GDM1 (cell line): ENCODE measurements at regions not wholly inside any gene's neighbourhood (a gene's known extent, or its start where the extent isn't known, plus 50 kb on each side); places are given as distances from the start of the nearest gene placed in this dataset.

Experiments used
- DNase-seq: peaks from one replicate; lab custom pipeline; 2025; lab: John Stamatoyannopoulos, UW

GRCh38 chr2:43105586-43106558 lies 120.5 kb downstream of the ZFP36L2 start:
- peak; percentile 89 for DNase-seq

GRCh38 chr2:43104763-43105162 lies 121.6 kb downstream of the ZFP36L2 start:
- DNase-seq = no peak

GRCh38 chr2:43104106-43104505 lies 122.3 kb downstream of the ZFP36L2 start:
- DNase-seq = no peak

GRCh38 chr2:43103093-43103404 lies 123.4 kb downstream of the ZFP36L2 start:
- DNase-seq = no peak

- no peak for DNase-seq
Measured at GRCh38 chr2:43102366-43103092, 123.9 kb downstream of the ZFP36L2 start.

- DNase-seq = no peak
Measured at GRCh38 chr2:43101751-43102150, 124.7 kb downstream of the ZFP36L2 start.

GRCh38 chr2:43100883-43101662 lies 125.3 kb downstream of the ZFP36L2 start:
- no peak for DNase-seq

- no peak for DNase-seq
Measured at GRCh38 chr2:43100362-43100882, 126.0 kb downstream of the ZFP36L2 start.

GRCh38 chr2:43099797-43100196 lies 126.6 kb downstream of the ZFP36L2 start:
- no peak for DNase-seq

- no peak for DNase-seq
Measured at GRCh38 chr2:43098539-43098938, 127.9 kb downstream of the ZFP36L2 start.

- DNase-seq = no peak
Measured at GRCh38 chr2:43097644-43098408, 128.6 kb downstream of the ZFP36L2 start.

- DNase-seq = no peak
Measured at GRCh38 chr2:43095533-43096295, 130.7 kb downstream of the ZFP36L2 start.

- DNase-seq = no peak
Measured at GRCh38 chr2:43092520-43093179, 133.8 kb downstream of the ZFP36L2 start.

- DNase-seq = no peak
Measured at GRCh38 chr2:43090317-43090716, 136.1 kb downstream of the ZFP36L2 start.

GRCh38 chr2:43088143-43089073 lies 138.0 kb downstream of the ZFP36L2 start:
- no peak for DNase-seq

- DNase-seq = no peak
Measured at GRCh38 chr2:43087413-43087812, 139.0 kb downstream of the ZFP36L2 start.

- no peak for DNase-seq
Measured at GRCh38 chr2:43086451-43087221, 139.8 kb downstream of the ZFP36L2 start.

- no peak for DNase-seq
Measured at GRCh38 chr2:43085929-43086328, 140.5 kb downstream of the ZFP36L2 start.
